A673 (cell line): ENCODE measurements at regions not wholly inside any gene's neighbourhood (a gene's known extent, or its start where the extent isn't known, plus 50 kb on each side); places are given as distances from the start of the nearest gene placed in this dataset.

Experiments
- BruUV-seq: library from RNA; stranded (reverse); fragments of 400-500 nt; replicated peaks from 2 replicates; lab custom pipeline; 2021; lab: Mats Ljungman, UMichigan
- CTCF ChIA-PET: fragments of 300-600 bp; sonication (Branson Sonifier 250); formaldehyde crosslinking; loops from one replicate; lab custom pipeline; 2022; ENCODE audit warnings: antibody characterized with exemption; lab: Charles Lee
- POLR2A ChIA-PET: fragments of 300-600 bp; sonication (Branson Sonifier 250); formaldehyde crosslinking; loops from one replicate; lab custom pipeline; 2022; ENCODE audit warnings: antibody characterized with exemption; ENCODE audit not compliant: low non-redundant PET; lab: Charles Lee
- DNase-seq: peaks from one replicate; pipeline ENCODE4 v3.0.0-alpha.2; 2015; ENCODE audit warnings: low spot score
- H3K27ac ChIP-seq: fragments of 200-600 bp; sonication (generic); 2 replicates; pipeline ENCODE4 v1.5.1; 2016; ENCODE audit warnings: mixed run types, low read depth, mild to moderate bottlenecking, mixed read lengths, antibody characterized with exemption, low read length; ENCODE audit not compliant: poor library complexity, severe bottlenecking
- H3K27me3 ChIP-seq: fragments of 200-600 bp; sonication (generic); replicated peaks from 2 replicates; pipeline ENCODE4 v1.6.1; 2017; ENCODE audit warnings: mixed run types, low read depth, mild to moderate bottlenecking, mixed read lengths, antibody characterized with exemption, low read length; ENCODE audit not compliant: insufficient read depth, poor library complexity
- H3K36me3 ChIP-seq: fragments of 200-600 bp; sonication (generic); 2 replicates; pipeline ENCODE4 v1.6.1; 2016; ENCODE audit warnings: mixed run types, mild to moderate bottlenecking, mixed read lengths, antibody characterized with exemption, low read length; ENCODE audit not compliant: insufficient read depth, poor library complexity, severe bottlenecking
- H3K4me1 ChIP-seq: fragments of 200-600 bp; sonication (generic); 2 replicates; pipeline ENCODE4 v1.6.1; 2017; ENCODE audit warnings: mixed run types, mild to moderate bottlenecking, mixed read lengths, antibody characterized with exemption, low read length; ENCODE audit not compliant: insufficient read depth, poor library complexity, severe bottlenecking
- H3K4me3 ChIP-seq: fragments of 200-600 bp; sonication (generic); 2 replicates; pipeline ENCODE4 v1.5.1; 2016; ENCODE audit warnings: low read depth, mixed run types, mild to moderate bottlenecking, mixed read lengths, low read length; ENCODE audit not compliant: poor library complexity, severe bottlenecking
- H3K9me3 ChIP-seq: fragments of 200-600 bp; sonication (generic); 2 replicates; pipeline ENCODE4 v1.6.1; 2016; ENCODE audit warnings: mixed run types, low read depth, mild to moderate bottlenecking, mixed read lengths, antibody characterized with exemption, low read length; ENCODE audit not compliant: poor library complexity, severe bottlenecking
- CTCF ChIP-seq: fragments of 300-800, 200-600 bp; sonication (generic); conservative IDR thresholded peaks from 2 replicates; pipeline ENCODE4 v1.5.1; 2017; ENCODE audit warnings: low read depth, mild to moderate bottlenecking, antibody characterized with exemption, low read length, moderate library complexity, mixed read lengths
- EZH2 ChIP-seq: fragments of 200-600 bp; sonication (generic); IDR thresholded peaks from 2 replicates; pipeline ENCODE4 v1.6.1; 2017; ENCODE audit warnings: borderline replicate concordance, low read depth, mild to moderate bottlenecking, mixed read lengths, antibody characterized with exemption, low read length; ENCODE audit not compliant: poor library complexity, severe bottlenecking
- intact Hi-C: fragments of 100-400 bp; cut with micrococcal nuclease; formaldehyde crosslinking; loops from one replicate; pipeline ENCODE4 v1.10.0; 2022; ENCODE audit not compliant: unreplicated experiment

- intact Hi-C loops, result no loop called here
- no TSS peak for BruUV-seq
- Histone ChIP-seq H3K9me3 (no peaks in the 10 kb centered on the region), H3K36me3 (no peaks in the 10 kb centered on the region), H3K27me3 (peaks cover 7% of the 10 kb centered on the region), H3K4me3 (no peak overlapping the region), H3K4me1 (no peaks in the 10 kb centered on the region), H3K27ac (no peak overlapping the region)
- ChIA-PET CTCF (interaction anchor here (0.6 kb wide), 1 partner anchor 58 kb away, joined by 3 read pairs; no protein-coding TSS in a partner anchor), POLR2A (no interaction called here)
- DNase-seq, result no peak
- no peak for TF ChIP-seq EZH2
- no peak for TF ChIP-seq CTCF
Measured at GRCh38 chr10:118473305-118473960, 122.0 kb downstream of the PRLHR start.

- Histone ChIP-seq H3K36me3 (no peaks in the 10 kb centered on the region), H3K4me3 (no peak overlapping the region), H3K4me1 (no peaks in the 10 kb centered on the region), H3K27me3 (peaks cover 13% of the 10 kb centered on the region), H3K9me3 (no peaks in the 10 kb centered on the region), H3K27ac (no peak overlapping the region)
- CTCF ChIA-PET, result interaction anchor here (0.6 kb wide), 1 partner anchor 58 kb away, joined by 3 read pairs; no protein-coding TSS in a partner anchor
- intact Hi-C loops, result no loop called here
- BruUV-seq, result no TSS peak
- TF ChIP-seq CTCF (no peak), EZH2 (no peak)
- DNase-seq, result no peak
- POLR2A ChIA-PET, result no interaction called here
Measured at GRCh38 chr10:118472415-118473304, 122.8 kb downstream of the PRLHR start.

- Histone ChIP-seq H3K27me3 (peaks cover 21% of the 10 kb centered on the region), H3K4me3 (no peak overlapping the region), H3K27ac (no peak overlapping the region), H3K9me3 (no peaks in the 10 kb centered on the region), H3K4me1 (no peaks in the 10 kb centered on the region), H3K36me3 (no peaks in the 10 kb centered on the region)
- BruUV-seq, result no TSS peak
- intact Hi-C loops, result no loop called here
- no peak for TF ChIP-seq EZH2
- TF ChIP-seq CTCF, result no peak
- POLR2A ChIA-PET, result no interaction called here
- CTCF ChIA-PET, result no interaction called here
- no peak for DNase-seq
Measured at GRCh38 chr10:118471863-118472262, 123.6 kb downstream of the PRLHR start.
